WTC11 (cell line): ENCODE measurements at regions not wholly inside any gene's neighbourhood (a gene's known extent, or its start where the extent isn't known, plus 50 kb on each side); places are given as distances from the start of the nearest gene placed in this dataset.

Experiments used
- ATAC-seq: fragments of 200-7000 bp; cut with Tn5 transposase; 2 replicates; pipeline ENCODE4 v1.10.0; 2021; ENCODE audit warnings: mild to moderate bottlenecking, moderate library complexity
- CTCF ChIA-PET: fragments of 300-600 bp; sonication (Branson Sonifier 250); formaldehyde crosslinking; loops from one replicate; lab custom pipeline; 2021; ENCODE audit warnings: antibody characterized with exemption; lab: Charles Lee
- POLR2A ChIA-PET: fragments of 350-600 bp; sonication (Branson Sonifier 250); formaldehyde crosslinking; loops from one replicate; lab custom pipeline; 2021; ENCODE audit warnings: antibody characterized with exemption; lab: Charles Lee
- DNase-seq: peaks from one replicate; pipeline ENCODE4 v3.0.0; 2021; ENCODE audit warnings: low spot score
- H3K27ac Mint-ChIP-seq: 2 replicates; pipeline ENCODE4 v1.8.0; 2021; ENCODE audit warnings: mixed read lengths
- H3K27me3 Mint-ChIP-seq: 2 replicates; pipeline ENCODE4 v1.8.0; 2021; ENCODE audit warnings: low read depth, mild to moderate bottlenecking, moderate library complexity, mixed read lengths
- H3K36me3 Mint-ChIP-seq: 2 replicates; pipeline ENCODE4 v1.8.0; 2021; ENCODE audit warnings: mixed read lengths
- H3K4me1 Mint-ChIP-seq: 2 replicates; pipeline ENCODE4 v1.8.0; 2022; ENCODE audit warnings: mixed read lengths
- H3K4me3 Mint-ChIP-seq: 2 replicates; pipeline ENCODE4 v1.8.0; 2021; ENCODE audit warnings: mild to moderate bottlenecking, moderate library complexity, mixed read lengths
- H3K9me3 Mint-ChIP-seq: 2 replicates; pipeline ENCODE4 v1.8.0; 2021; ENCODE audit warnings: mixed read lengths
- CREB1 ChIP-seq: sonication (generic); formaldehyde crosslinking; IDR thresholded peaks from 2 replicates; pipeline ENCODE4 v1.8.0; 2023; ENCODE audit warnings: mild to moderate bottlenecking, missing genetic modification reagents
- E2F4 ChIP-seq: sonication (generic); formaldehyde crosslinking; IDR thresholded peaks from 2 replicates; pipeline ENCODE4 v1.8.1; 2022; ENCODE audit warnings: low read depth, mild to moderate bottlenecking, moderate library complexity, missing genetic modification reagents, borderline replicate concordance
- ETV6 ChIP-seq: sonication (generic); formaldehyde crosslinking; IDR thresholded peaks from 2 replicates; pipeline ENCODE4 v1.8.1; 2022; ENCODE audit warnings: mild to moderate bottlenecking, missing genetic modification reagents
- GRHL2 ChIP-seq: fragments of 250-450 bp; sonication (Bioruptor Pico); IDR thresholded peaks from 2 replicates; pipeline ENCODE4 v1.8.0; 2022; ENCODE audit warnings: mild to moderate bottlenecking, moderate library complexity; ENCODE audit not compliant: insufficient replicate concordance, severe bottlenecking
- MXD4 ChIP-seq: fragments of 250-450 bp; sonication (Bioruptor Pico); IDR thresholded peaks from 2 replicates; pipeline ENCODE4 v1.8.0; 2021; ENCODE audit warnings: mild to moderate bottlenecking, moderate library complexity, borderline replicate concordance
- NFYB ChIP-seq: sonication (generic); formaldehyde crosslinking; conservative IDR thresholded peaks from 2 replicates; pipeline ENCODE4 v1.8.0; 2022; ENCODE audit warnings: low read depth, missing genetic modification reagents
- PRRX2 ChIP-seq: fragments of 250-450 bp; sonication (Bioruptor Pico); IDR thresholded peaks from 2 replicates; pipeline ENCODE4 v1.8.0; 2021; ENCODE audit warnings: mild to moderate bottlenecking
- TEAD1 ChIP-seq: sonication (generic); formaldehyde crosslinking; IDR thresholded peaks from 2 replicates; pipeline ENCODE4 v1.8.0; 2022; ENCODE audit warnings: mild to moderate bottlenecking, missing genetic modification reagents
- ZNF138 ChIP-seq: sonication (generic); formaldehyde crosslinking; conservative IDR thresholded peaks from 2 replicates; pipeline ENCODE4 v1.8.1; 2022; ENCODE audit warnings: mild to moderate bottlenecking, moderate library complexity, missing genetic modification reagents
- ZNF219 ChIP-seq: sonication (generic); formaldehyde crosslinking; IDR thresholded peaks from 2 replicates; pipeline ENCODE4 v1.8.0; 2023; ENCODE audit warnings: missing genetic modification reagents, mild to moderate bottlenecking, borderline replicate concordance
- ZNF281 ChIP-seq: sonication (generic); formaldehyde crosslinking; IDR thresholded peaks from 2 replicates; pipeline ENCODE4 v1.8.0; 2023; ENCODE audit warnings: mild to moderate bottlenecking, missing genetic modification reagents
- ZNF416 ChIP-seq: fragments of 250-450 bp; sonication (Bioruptor Pico); IDR thresholded peaks from 2 replicates; pipeline ENCODE4 v1.9.0; 2021; ENCODE audit warnings: mild to moderate bottlenecking, inconsistent platforms
- ZNF425 ChIP-seq: fragments of 250-450 bp; sonication (Bioruptor Pico); conservative IDR thresholded peaks from 2 replicates; pipeline ENCODE4 v1.9.0; 2021; ENCODE audit warnings: mild to moderate bottlenecking
- TF ChIP-seq, protein P1 (sequence below): sonication (generic); formaldehyde crosslinking; IDR thresholded peaks from 2 replicates; pipeline ENCODE4 v1.8.0; 2022; ENCODE audit warnings: mild to moderate bottlenecking, missing genetic modification reagents
- TF ChIP-seq, protein P2 (sequence below): sonication (generic); formaldehyde crosslinking; IDR thresholded peaks from 2 replicates; pipeline ENCODE4 v1.8.1; 2023; ENCODE audit warnings: mild to moderate bottlenecking, moderate library complexity, missing genetic modification reagents
- TF ChIP-seq, protein P3 (sequence below): fragments of 200-600 bp; IDR thresholded peaks from 2 replicates; pipeline ENCODE4 v1.8.0; 2022; ENCODE audit warnings: antibody characterized with exemption
- TF ChIP-seq, protein P4 (sequence below): sonication (generic); formaldehyde crosslinking; IDR thresholded peaks from 2 replicates; pipeline ENCODE4 v1.8.1; 2022; ENCODE audit warnings: mild to moderate bottlenecking, moderate library complexity, missing genetic modification reagents
- TF ChIP-seq, protein P5 (sequence below): fragments of 250-450 bp; sonication (Bioruptor Pico); IDR thresholded peaks from 2 replicates; pipeline ENCODE4 v1.9.0; 2021; ENCODE audit warnings: mild to moderate bottlenecking

DNA sequence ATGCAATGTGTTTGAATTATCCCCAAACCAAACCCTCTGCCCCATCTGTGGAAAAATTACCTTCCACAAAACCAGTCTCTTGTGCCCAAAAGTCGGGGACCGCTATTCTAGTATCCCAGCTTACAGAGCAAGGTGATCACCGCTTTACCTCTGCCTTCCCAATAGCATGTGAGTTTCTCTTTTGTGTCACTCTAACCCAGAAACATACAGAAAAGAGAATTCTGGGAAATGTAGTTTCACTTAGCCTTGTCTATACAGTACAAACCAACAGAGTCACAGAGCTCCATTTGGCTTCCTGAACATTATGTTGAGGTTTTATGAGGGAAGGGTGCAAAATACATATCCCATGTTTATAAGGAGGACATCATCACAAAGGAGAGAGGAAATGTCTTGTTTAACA, 260.3 kb upstream of the MINDY3 start (continued):
- TF ChIP-seq TEAD1 (CRISPR knock-in tag) (no peak), NFYB (no peak), ZNF425 (CRISPR knock-in tag) (no peak)
- TF ChIP-seq, protein P1, sequence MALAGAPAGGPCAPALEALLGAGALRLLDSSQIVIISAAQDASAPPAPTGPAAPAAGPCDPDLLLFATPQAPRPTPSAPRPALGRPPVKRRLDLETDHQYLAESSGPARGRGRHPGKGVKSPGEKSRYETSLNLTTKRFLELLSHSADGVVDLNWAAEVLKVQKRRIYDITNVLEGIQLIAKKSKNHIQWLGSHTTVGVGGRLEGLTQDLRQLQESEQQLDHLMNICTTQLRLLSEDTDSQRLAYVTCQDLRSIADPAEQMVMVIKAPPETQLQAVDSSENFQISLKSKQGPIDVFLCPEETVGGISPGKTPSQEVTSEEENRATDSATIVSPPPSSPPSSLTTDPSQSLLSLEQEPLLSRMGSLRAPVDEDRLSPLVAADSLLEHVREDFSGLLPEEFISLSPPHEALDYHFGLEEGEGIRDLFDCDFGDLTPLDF (CRISPR knock-in tag), result no peak
- TF ChIP-seq, protein P2, sequence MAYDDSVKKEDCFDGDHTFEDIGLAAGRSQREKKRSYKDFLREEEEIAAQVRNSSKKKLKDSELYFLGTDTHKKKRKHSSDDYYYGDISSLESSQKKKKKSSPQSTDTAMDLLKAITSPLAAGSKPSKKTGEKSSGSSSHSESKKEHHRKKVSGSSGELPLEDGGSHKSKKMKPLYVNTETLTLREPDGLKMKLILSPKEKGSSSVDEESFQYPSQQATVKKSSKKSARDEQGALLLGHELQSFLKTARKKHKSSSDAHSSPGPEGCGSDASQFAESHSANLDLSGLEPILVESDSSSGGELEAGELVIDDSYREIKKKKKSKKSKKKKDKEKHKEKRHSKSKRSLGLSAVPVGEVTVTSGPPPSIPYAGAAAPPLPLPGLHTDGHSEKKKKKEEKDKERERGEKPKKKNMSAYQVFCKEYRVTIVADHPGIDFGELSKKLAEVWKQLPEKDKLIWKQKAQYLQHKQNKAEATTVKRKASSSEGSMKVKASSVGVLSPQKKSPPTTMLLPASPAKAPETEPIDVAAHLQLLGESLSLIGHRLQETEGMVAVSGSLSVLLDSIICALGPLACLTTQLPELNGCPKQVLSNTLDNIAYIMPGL (CRISPR knock-in tag), result no peak
- TF ChIP-seq, protein P3, sequence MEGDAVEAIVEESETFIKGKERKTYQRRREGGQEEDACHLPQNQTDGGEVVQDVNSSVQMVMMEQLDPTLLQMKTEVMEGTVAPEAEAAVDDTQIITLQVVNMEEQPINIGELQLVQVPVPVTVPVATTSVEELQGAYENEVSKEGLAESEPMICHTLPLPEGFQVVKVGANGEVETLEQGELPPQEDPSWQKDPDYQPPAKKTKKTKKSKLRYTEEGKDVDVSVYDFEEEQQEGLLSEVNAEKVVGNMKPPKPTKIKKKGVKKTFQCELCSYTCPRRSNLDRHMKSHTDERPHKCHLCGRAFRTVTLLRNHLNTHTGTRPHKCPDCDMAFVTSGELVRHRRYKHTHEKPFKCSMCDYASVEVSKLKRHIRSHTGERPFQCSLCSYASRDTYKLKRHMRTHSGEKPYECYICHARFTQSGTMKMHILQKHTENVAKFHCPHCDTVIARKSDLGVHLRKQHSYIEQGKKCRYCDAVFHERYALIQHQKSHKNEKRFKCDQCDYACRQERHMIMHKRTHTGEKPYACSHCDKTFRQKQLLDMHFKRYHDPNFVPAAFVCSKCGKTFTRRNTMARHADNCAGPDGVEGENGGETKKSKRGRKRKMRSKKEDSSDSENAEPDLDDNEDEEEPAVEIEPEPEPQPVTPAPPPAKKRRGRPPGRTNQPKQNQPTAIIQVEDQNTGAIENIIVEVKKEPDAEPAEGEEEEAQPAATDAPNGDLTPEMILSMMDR, result no peak

DNA sequence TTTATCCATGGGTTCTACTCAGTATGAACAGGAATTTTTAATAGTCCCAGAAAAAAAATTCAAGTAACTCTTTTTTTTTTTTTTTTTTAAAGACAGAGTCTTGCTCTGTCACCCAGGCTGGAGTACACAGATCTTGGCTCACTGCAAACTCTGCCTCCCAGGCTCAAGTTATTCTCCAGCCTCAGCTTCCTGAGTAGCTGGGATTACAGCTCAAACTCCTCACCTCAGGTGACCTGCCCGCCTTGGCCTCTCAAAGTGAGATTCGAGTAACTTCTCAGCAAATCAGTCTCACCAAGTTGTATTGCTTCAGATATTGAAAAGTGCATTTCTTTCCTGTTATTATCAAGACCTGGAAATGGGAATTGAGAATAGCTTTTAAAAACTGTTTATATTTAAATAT, 281.2 kb upstream of the MINDY3 start:
- Mint-ChIP-seq H3K27ac (no peak overlapping the region), H3K4me3 (no peak overlapping the region), H3K9me3 (peaks cover 5% of the 10 kb centered on the region), H3K27me3 (no peaks in the 10 kb centered on the region), H3K4me1 (no peaks in the 10 kb centered on the region), H3K36me3 (peaks cover 4% of the 10 kb centered on the region; the same call in 1 of the 2 replicates)
- ATAC-seq (no peak), DNase-seq (no peak)
- ChIA-PET POLR2A (no interaction called here), CTCF (interaction anchor here (1.2 kb wide), 1 partner anchor 667 kb away, joined by 3 read pairs; no protein-coding TSS in a partner anchor)
- TF ChIP-seq E2F4 (CRISPR knock-in tag) (no peak), MXD4 (CRISPR knock-in tag) (no peak), CREB1 (CRISPR knock-in tag) (no peak), PRRX2 (no peak), GRHL2 (CRISPR knock-in tag) (no peak), ZNF138 (no peak), ETV6 (CRISPR knock-in tag) (no peak), ZNF416 (CRISPR knock-in tag) (no peak), ZNF281 (CRISPR knock-in tag) (no peak), ZNF219 (CRISPR knock-in tag) (no peak)
- TF ChIP-seq, protein P4, sequence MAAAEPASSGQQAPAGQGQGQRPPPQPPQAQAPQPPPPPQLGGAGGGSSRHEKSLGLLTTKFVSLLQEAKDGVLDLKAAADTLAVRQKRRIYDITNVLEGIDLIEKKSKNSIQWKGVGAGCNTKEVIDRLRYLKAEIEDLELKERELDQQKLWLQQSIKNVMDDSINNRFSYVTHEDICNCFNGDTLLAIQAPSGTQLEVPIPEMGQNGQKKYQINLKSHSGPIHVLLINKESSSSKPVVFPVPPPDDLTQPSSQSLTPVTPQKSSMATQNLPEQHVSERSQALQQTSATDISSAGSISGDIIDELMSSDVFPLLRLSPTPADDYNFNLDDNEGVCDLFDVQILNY, result no peak
- TF ChIP-seq, protein P5, sequence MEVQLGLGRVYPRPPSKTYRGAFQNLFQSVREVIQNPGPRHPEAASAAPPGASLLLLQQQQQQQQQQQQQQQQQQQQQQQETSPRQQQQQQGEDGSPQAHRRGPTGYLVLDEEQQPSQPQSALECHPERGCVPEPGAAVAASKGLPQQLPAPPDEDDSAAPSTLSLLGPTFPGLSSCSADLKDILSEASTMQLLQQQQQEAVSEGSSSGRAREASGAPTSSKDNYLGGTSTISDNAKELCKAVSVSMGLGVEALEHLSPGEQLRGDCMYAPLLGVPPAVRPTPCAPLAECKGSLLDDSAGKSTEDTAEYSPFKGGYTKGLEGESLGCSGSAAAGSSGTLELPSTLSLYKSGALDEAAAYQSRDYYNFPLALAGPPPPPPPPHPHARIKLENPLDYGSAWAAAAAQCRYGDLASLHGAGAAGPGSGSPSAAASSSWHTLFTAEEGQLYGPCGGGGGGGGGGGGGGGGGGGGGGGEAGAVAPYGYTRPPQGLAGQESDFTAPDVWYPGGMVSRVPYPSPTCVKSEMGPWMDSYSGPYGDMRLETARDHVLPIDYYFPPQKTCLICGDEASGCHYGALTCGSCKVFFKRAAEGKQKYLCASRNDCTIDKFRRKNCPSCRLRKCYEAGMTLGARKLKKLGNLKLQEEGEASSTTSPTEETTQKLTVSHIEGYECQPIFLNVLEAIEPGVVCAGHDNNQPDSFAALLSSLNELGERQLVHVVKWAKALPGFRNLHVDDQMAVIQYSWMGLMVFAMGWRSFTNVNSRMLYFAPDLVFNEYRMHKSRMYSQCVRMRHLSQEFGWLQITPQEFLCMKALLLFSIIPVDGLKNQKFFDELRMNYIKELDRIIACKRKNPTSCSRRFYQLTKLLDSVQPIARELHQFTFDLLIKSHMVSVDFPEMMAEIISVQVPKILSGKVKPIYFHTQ (CRISPR knock-in tag), result no peak
- TF ChIP-seq, protein P3, result no peak
